ENCODE measurements at regions not wholly inside any gene's neighbourhood (a gene's known extent, or its start where the extent isn't known, plus 50 kb on each side); places are given as distances from the start of the nearest gene placed in this dataset.

GRCh38 chr4:20037745-20038144 is 214.0 kb upstream of the SLIT2 start:
- no peak for TF ChIP-seq CTCF (IDR thresholded peaks at IDR 0.05; ENCODE audit: insufficient read depth, low read length, missing control alignments)
- POLR2A ChIA-PET = no interaction called here
- H3K4me3 ChIP-seq (ENCODE audit: low read depth, low read length) = no peak overlapping the region
- no peak for DNase-seq (ENCODE audit: low read depth, low spot score)
- CTCF ChIA-PET = no interaction called here

- DNase-seq (ENCODE audit: low read depth, low spot score) = no peak
- CTCF ChIA-PET = interaction anchor here (1.2 kb wide), 1 partner anchor 10 kb away, joined by 3 read pairs; no protein-coding TSS in a partner anchor
- POLR2A ChIA-PET = interaction anchor here (0.5 kb wide), 1 partner anchor 38 kb away, joined by 3 read pairs; no protein-coding TSS in a partner anchor
Observed at GRCh38 chr4:20030108-20030507, 221.6 kb upstream of the SLIT2 start.

GRCh38 chr4:20028645-20029044 is 223.1 kb upstream of the SLIT2 start:
- DNase-seq (ENCODE audit: low read depth, low spot score) = no peak
- POLR2A ChIA-PET = no interaction called here
- no peak for TF ChIP-seq CTCF (IDR thresholded peaks at IDR 0.05; ENCODE audit: insufficient read depth, low read length, missing control alignments)
- no peak overlapping the region for H3K4me3 ChIP-seq (ENCODE audit: low read depth, low read length)
- CTCF ChIA-PET = interaction anchor here (1.1 kb wide), 1 partner anchor 9 kb away, joined by 3 read pairs; no protein-coding TSS in a partner anchor

More at GRCh38 chr4:20030108-20030507, 221.6 kb upstream of the SLIT2 start:
- no peak for TF ChIP-seq CTCF (IDR thresholded peaks at IDR 0.05; ENCODE audit: insufficient read depth, low read length, missing control alignments)
- no peak overlapping the region for H3K4me3 ChIP-seq (ENCODE audit: low read depth, low read length)

GRCh38 chr4:20026456-20026855 is 225.2 kb upstream of the SLIT2 start:
- POLR2A ChIA-PET = no interaction called here

GRCh38 chr4:20022471-20022870 is 229.2 kb upstream of the SLIT2 start:
- no peak for TF ChIP-seq CTCF (IDR thresholded peaks at IDR 0.05; ENCODE audit: insufficient read depth, low read length, missing control alignments)
- POLR2A ChIA-PET = no interaction called here

More at GRCh38 chr4:20026456-20026855, 225.2 kb upstream of the SLIT2 start:
- CTCF ChIA-PET = interaction anchor here (1.6 kb wide), 1 partner anchor 222 kb away, joined by 4 read pairs; no protein-coding TSS in a partner anchor
- DNase-seq (ENCODE audit: low read depth, low spot score) = no peak
- no peak overlapping the region for H3K4me3 ChIP-seq (ENCODE audit: low read depth, low read length)
- no peak for TF ChIP-seq CTCF (IDR thresholded peaks at IDR 0.05; ENCODE audit: insufficient read depth, low read length, missing control alignments)

GRCh38 chr4:20020056-20020455 is 231.6 kb upstream of the SLIT2 start:
- POLR2A ChIA-PET = no interaction called here
- CTCF ChIA-PET = interaction anchor here (1.3 to 1.4 kb wide), 2 partner anchors 8 to 11 kb away, joined by 3 read pairs; no protein-coding TSS in a partner anchor
- no peak for TF ChIP-seq CTCF (IDR thresholded peaks at IDR 0.05; ENCODE audit: insufficient read depth, low read length, missing control alignments)
- H3K4me3 ChIP-seq (ENCODE audit: low read depth, low read length) = no peak overlapping the region
- DNase-seq (ENCODE audit: low read depth, low spot score) = no peak

More at GRCh38 chr4:20022471-20022870, 229.2 kb upstream of the SLIT2 start:
- H3K4me3 ChIP-seq (ENCODE audit: low read depth, low read length) = no peak overlapping the region
- CTCF ChIA-PET = interaction anchor here (1.0 to 1.1 kb wide), 2 partner anchors 16 to 227 kb away, joined by 3 read pairs; no protein-coding TSS in a partner anchor
- no peak for DNase-seq (ENCODE audit: low read depth, low spot score)

All from AG04449 (cell line).